H1 (cell line): ENCODE measurements at regions not wholly inside any gene's neighbourhood (a gene's known extent, or its start where the extent isn't known, plus 50 kb on each side); places are given as distances from the start of the nearest gene placed in this dataset.

Experiments
- CTCF ChIA-PET: fragments of 300-600 bp; sonication (Branson Sonifier 250); formaldehyde crosslinking; loops from one replicate; lab custom pipeline; 2021; ENCODE audit not compliant: partially characterized antibody; lab: Charles Lee
- POLR2A ChIA-PET: fragments of 300-600 bp; sonication (Branson Sonifier 250); formaldehyde crosslinking; loops from one replicate; lab custom pipeline; 2021; ENCODE audit warnings: inconsistent platforms; ENCODE audit not compliant: partially characterized antibody; lab: Charles Lee
- DNase-seq, 2 experiments: peaks; one replicate each; pipeline versions ENCODE4 v3.0.0 to v3.0.0-alpha.2; 2010 to 2022; ENCODE audit warnings: low spot score in 2 of 2, low read depth in 1 of 2, mixed read lengths in 1 of 2
- FAIRE-seq: peaks from 2 replicates; lab custom pipeline; 2011; peaks lifted over from hg19 to GRCh38; lab: Jason Lieb, UNC
- H2AFZ ChIP-seq: 2 replicates; pipeline ENCODE4 v1.8.1; 2012; ENCODE audit warnings: low read length, inconsistent platforms
- H2AK5ac ChIP-seq: 2 replicates; pipeline ENCODE4 v1.6.1; 2013; ENCODE audit warnings: low read depth, low read length
- H2BK120ac ChIP-seq: replicated peaks from 2 replicates; pipeline ENCODE3; 2013; ENCODE audit warnings: low read depth, low read length, inconsistent platforms
- H2BK12ac ChIP-seq: 2 replicates; pipeline ENCODE4 v1.6.1; 2013; ENCODE audit warnings: low read depth, low read length
- H2BK15ac ChIP-seq: 2 replicates; pipeline ENCODE4 v1.6.1; 2013; ENCODE audit warnings: low read length
- H2BK20ac ChIP-seq: 2 replicates; pipeline ENCODE4 v1.6.1; 2013; ENCODE audit warnings: low read length
- H2BK5ac ChIP-seq: 2 replicates; pipeline ENCODE4 v1.6.1; 2013; ENCODE audit warnings: low read depth, low read length
- H3K14ac ChIP-seq: 2 replicates; pipeline ENCODE4 v1.6.1; 2013; ENCODE audit warnings: inconsistent platforms; ENCODE audit not compliant: insufficient read length
- H3K18ac ChIP-seq: 2 replicates; pipeline ENCODE4 v1.6.1; 2013; ENCODE audit warnings: low read length; ENCODE audit errors: extremely low read depth
- H3K23ac ChIP-seq: 2 replicates; pipeline ENCODE4 v1.6.1; 2013; ENCODE audit warnings: inconsistent platforms; ENCODE audit not compliant: insufficient read length
- H3K23me2 ChIP-seq: 2 replicates; pipeline ENCODE4 v1.6.1; 2013; ENCODE audit warnings: low read depth, low read length
- H3K27ac ChIP-seq: 2 replicates; pipeline ENCODE4 v1.6.1; 2011; ENCODE audit warnings: low read depth, low read length, inconsistent platforms
- H3K27me3 ChIP-seq, 4 experiments: replicated peaks in 1 of 4; 1 replicate in 1 of 4; 2 replicates in 3 of 4; pipeline versions ENCODE4 v1.6.1 to v1.8.1; 2011 to 2013; ENCODE audit warnings: low read length in 3 of 4, mild to moderate bottlenecking in 3 of 4, inconsistent platforms in 2 of 4, mixed read lengths in 2 of 4, moderate library complexity in 1 of 4; ENCODE audit not compliant: control insufficient read depth in 3 of 4, insufficient read depth in 3 of 4; ENCODE audit errors: extremely low read depth in 1 of 4
- H3K36me3 ChIP-seq, 4 experiments: 2 replicates each; pipeline versions ENCODE4 v1.6.1 to v1.8.1; 2011 to 2013; ENCODE audit warnings: mild to moderate bottlenecking in 4 of 4, low read length in 3 of 4, moderate library complexity in 2 of 4, control low read depth in 1 of 4, inconsistent platforms in 1 of 4; ENCODE audit not compliant: insufficient read depth in 4 of 4, control insufficient read depth in 2 of 4
- H3K4ac ChIP-seq: replicated peaks from 2 replicates; pipeline ENCODE3; 2013; ENCODE audit warnings: low read length, low read depth, mixed read lengths, inconsistent platforms; ENCODE audit not compliant: insufficient read length
- H3K4me1 ChIP-seq, 4 experiments: replicated peaks in 1 of 4; 1 replicate in 1 of 4; 2 replicates in 3 of 4; pipeline versions ENCODE4 v1.6.1 to v1.8.1; 2011 to 2013; ENCODE audit warnings: low read length in 3 of 4, inconsistent platforms in 2 of 4, mixed read lengths in 1 of 4; ENCODE audit not compliant: insufficient read depth in 4 of 4, control insufficient read depth in 3 of 4
- H3K4me2 ChIP-seq, 2 experiments: 2 replicates each; pipeline versions ENCODE4 v1.6.1 to v1.8.1; 2011 to 2013; ENCODE audit warnings: low read depth in 2 of 2, low read length in 2 of 2, control low read depth in 1 of 2, inconsistent platforms in 1 of 2, mild to moderate bottlenecking in 1 of 2; ENCODE audit not compliant: insufficient read depth in 1 of 2
- H3K4me3 ChIP-seq, 4 experiments: fragments of 200-600, 300-600 bp in 1 of 4; sonication (generic), shearing (Covaris generic), sonication (Bioruptor Twin) in 1 of 4; 2 replicates each; pipeline versions ENCODE4 v1.5.1 to v1.8.1; 2011 to 2016; ENCODE audit warnings: low read length in 4 of 4, low read depth in 3 of 4, control low read depth in 2 of 4, inconsistent platforms in 2 of 4, mild to moderate bottlenecking in 2 of 4, mixed read lengths in 1 of 4, moderate library complexity in 1 of 4; ENCODE audit not compliant: insufficient read depth in 2 of 4; ENCODE audit errors: extremely low read depth in 1 of 4
- H3K56ac ChIP-seq: replicated peaks from 2 replicates; pipeline ENCODE3; 2013; ENCODE audit warnings: low read depth, mild to moderate bottlenecking, mixed read lengths, low read length, inconsistent platforms; ENCODE audit not compliant: insufficient read length
- H3K79me1 ChIP-seq: 2 replicates; pipeline ENCODE4 v1.6.1; 2013; ENCODE audit warnings: low read depth, low read length, control low read depth
- H3K79me2 ChIP-seq, 2 experiments: 2 replicates each; pipeline versions ENCODE4 v1.6.1 to v1.8.1; 2012 to 2013; ENCODE audit warnings: low read length in 2 of 2, mild to moderate bottlenecking in 2 of 2, inconsistent platforms in 1 of 2; ENCODE audit not compliant: insufficient read depth in 2 of 2, control insufficient read depth in 1 of 2
- H3K9ac ChIP-seq, 4 experiments: replicated peaks in 1 of 4; 1 replicate in 1 of 4; 2 replicates in 3 of 4; pipeline versions ENCODE4 v1.6.1 to v1.8.1; 2011 to 2013; ENCODE audit warnings: low read depth in 3 of 4, low read length in 3 of 4, control low read depth in 2 of 4, mild to moderate bottlenecking in 2 of 4, moderate library complexity in 2 of 4, inconsistent platforms in 1 of 4; ENCODE audit errors: extremely low read depth in 1 of 4
- H3K9me3 ChIP-seq, 2 experiments: 2 replicates each; pipeline versions ENCODE4 v1.6.1 to v1.8.1; 2012 to 2013; ENCODE audit warnings: mild to moderate bottlenecking in 2 of 2, moderate library complexity in 2 of 2, control low read depth in 1 of 2, inconsistent platforms in 1 of 2, low read depth in 1 of 2, low read length in 1 of 2, mixed read lengths in 1 of 2; ENCODE audit not compliant: insufficient read depth in 2 of 2
- H4K20me1 ChIP-seq, 2 experiments: replicated peaks in 1 of 2; 2 replicates each; pipeline versions ENCODE3 to v1.8.1; 2011 to 2013; ENCODE audit warnings: inconsistent platforms in 2 of 2, low read length in 2 of 2, mild to moderate bottlenecking in 1 of 2; ENCODE audit not compliant: insufficient read depth in 2 of 2, control insufficient read depth in 1 of 2
- H4K5ac ChIP-seq: 2 replicates; pipeline ENCODE4 v1.6.1; 2013; ENCODE audit warnings: low read length, low read depth, mixed read lengths, inconsistent platforms; ENCODE audit not compliant: insufficient read length
- H4K8ac ChIP-seq: 2 replicates; pipeline ENCODE4 v1.8.0; 2013; ENCODE audit warnings: mild to moderate bottlenecking, moderate library complexity, low read length, inconsistent platforms; ENCODE audit not compliant: insufficient read depth; ENCODE audit errors: extremely low read depth
- H4K91ac ChIP-seq: replicated peaks from 2 replicates; pipeline ENCODE3; 2013; ENCODE audit warnings: low read length, mixed read lengths, inconsistent platforms; ENCODE audit not compliant: insufficient read length
- KDM5A ChIP-seq: fragments of 200-600 bp; IDR thresholded peaks from 2 replicates; pipeline ENCODE4 v1.7.1; 2012; ENCODE audit warnings: mild to moderate bottlenecking, low read length, inconsistent platforms, mixed read lengths
- POLR2A ChIP-seq, 2 experiments: IDR thresholded peaks; 1 replicate in 1 of 2; 2 replicates in 1 of 2; pipeline ENCODE4 v1.6.1; 2011; ENCODE audit warnings: low read depth in 2 of 2, low read length in 2 of 2, mild to moderate bottlenecking in 2 of 2; ENCODE audit errors: control extremely low read depth in 1 of 2
- WGBS, 2 experiments: shearing (Covaris generic) in 1 of 2; methylation state at CpG; one replicate each; pipeline versions ENCODE4 v1.1.6 to v1.1.7; 2013 to 2015; ENCODE audit warnings: low lambda C conversion rate in 2 of 2, mixed read lengths in 2 of 2, inconsistent platforms in 1 of 2, low coverage in 1 of 2, missing lambda C conversion rate in 1 of 2; ENCODE audit not compliant: insufficient replicate concordance in 2 of 2, insufficient coverage in 1 of 2, insufficient read length in 1 of 2; ENCODE audit errors: extremely low coverage in 1 of 2, missing lambda C conversion rate in 1 of 2; 5-methylcytosine and 5-hydroxymethylcytosine counted together
- TF ChIP-seq, protein P1 (sequence below): IDR thresholded peaks from 2 replicates; pipeline ENCODE4 v1.6.1; 2011; ENCODE audit warnings: low read length, improper control_type of control experiment

- Histone ChIP-seq H3K79me2 (no peaks in the 10 kb centered on the region), H4K91ac (no peak overlapping the region), H3K14ac (no peak overlapping the region), H3K4ac (no peak overlapping the region), H2BK15ac (no peak overlapping the region), H3K23me2 (no peaks in the 10 kb centered on the region), H3K23ac (no peak overlapping the region), H3K4me3 (no peak overlapping the region), H2BK12ac (no peak overlapping the region), H2BK20ac (no peak overlapping the region), H2AK5ac (no peak overlapping the region), H3K18ac (no peak overlapping the region), H3K79me1 (no peaks in the 10 kb centered on the region), H3K56ac (no peak overlapping the region), H3K9ac (no peak overlapping the region), H2BK120ac (no peak overlapping the region), H2AFZ (no peak overlapping the region), H3K9me3 (no peaks in the 10 kb centered on the region), H3K27ac (no peak overlapping the region), H4K5ac (no peak overlapping the region), H3K4me2 (no peak overlapping the region), H2BK5ac (no peak overlapping the region), H4K20me1 (peaks cover 0 to 3% of the 10 kb centered on the region in 2 experiments), H4K8ac (peak overlapping the region; percentile 76), H3K27me3 (no peaks in the 10 kb centered on the region; a peak in 1 of 7 replicates), H3K36me3 (no peaks in the 10 kb centered on the region)
- no peak for FAIRE-seq
- 84% methylated on average over 29 of the region's 32 CpGs; no CpG with 5 or more reads in 1 of the 2 experiments for WGBS, 2 experiments
- DNase-seq = no peak
- CTCF ChIA-PET = interaction anchor here (0.7 to 1.6 kb wide), 6 partner anchors 9 to 171 kb away, joined by 3 to 5 read pairs (median 4); no protein-coding TSS in a partner anchor
- POLR2A ChIA-PET = interaction anchor here (1.0 kb wide), 1 partner anchor 14 kb away, joined by 3 read pairs; no protein-coding TSS in a partner anchor
- TF ChIP-seq, protein P1, sequence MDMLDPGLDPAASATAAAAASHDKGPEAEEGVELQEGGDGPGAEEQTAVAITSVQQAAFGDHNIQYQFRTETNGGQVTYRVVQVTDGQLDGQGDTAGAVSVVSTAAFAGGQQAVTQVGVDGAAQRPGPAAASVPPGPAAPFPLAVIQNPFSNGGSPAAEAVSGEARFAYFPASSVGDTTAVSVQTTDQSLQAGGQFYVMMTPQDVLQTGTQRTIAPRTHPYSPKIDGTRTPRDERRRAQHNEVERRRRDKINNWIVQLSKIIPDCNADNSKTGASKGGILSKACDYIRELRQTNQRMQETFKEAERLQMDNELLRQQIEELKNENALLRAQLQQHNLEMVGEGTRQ = no peak
- TF ChIP-seq POLR2A (IDR thresholded peaks at IDR 0.05; ENCODE audit: control extremely low read depth in 1 of 2, low read depth in 2 of 2, low read length in 2 of 2) (no peak), KDM5A (no peak)
- TF ChIP-seq, all 59 proteins: peak for 0
- no peaks in the 10 kb centered on the region for H3K4me1 ChIP-seq
Measured at GRCh38 chr7:1354661-1355567, 104.4 kb downstream of the MICALL2 start.
